ENCODE measurements at regions not wholly inside any gene's neighbourhood (a gene's known extent, or its start where the extent isn't known, plus 50 kb on each side); places are given as distances from the start of the nearest gene placed in this dataset.
A peak's percentile ranks its signal among the peaks of the same experiment; 100 is the strongest.

GRCh38 chr7:155998766-155999630, 186.7 kb upstream of the SHH start:
- Mint-ChIP-seq H3K27me3 (ENCODE audit: low read depth in 2 of 2) (peaks cover 0 to 9% of the 10 kb centered on the region in 2 donors), H3K27ac (no peak overlapping the region), H3K4me1 (peaks cover 8 to 9% of the 10 kb centered on the region in 2 donors), H3K9me3 (no peaks in the 10 kb centered on the region), H3K4me3 (no peak overlapping the region), H3K36me3 (no peaks in the 10 kb centered on the region)
- no peak overlapping the region for H3K27ac ChIP-seq (ENCODE audit: low read length)
- H3K36me3 ChIP-seq (ENCODE audit: control insufficient read depth, insufficient read depth, low read length) = no peaks in the 10 kb centered on the region
- WGBS (ENCODE audit: insufficient coverage) = 86% methylated on average over 25 of the region's 25 CpGs
- intact Hi-C loops (cut with micrococcal nuclease) = no loop called here
- H3K4me1 ChIP-seq (ENCODE audit: control insufficient read depth, insufficient read depth, low read length) = peaks cover 45% of the 10 kb centered on the region
- no peaks in the 10 kb centered on the region for H3K9me3 ChIP-seq (ENCODE audit: control insufficient read depth, insufficient read depth, low read length)
- no peak for TF ChIP-seq CTCF (IDR thresholded peaks at IDR 0.05)
- ATAC-seq (no peak), DNase-seq (no peak)
- H3K27me3 ChIP-seq (ENCODE audit: control insufficient read depth, insufficient read depth, low read length) = no peaks in the 10 kb centered on the region
- H3K4me3 ChIP-seq (ENCODE audit: low read length) = no peak overlapping the region

- H3K27ac Mint-ChIP-seq = no peak overlapping the region
- H3K9me3 ChIP-seq (ENCODE audit: control insufficient read depth, insufficient read depth, low read length) = no peaks in the 10 kb centered on the region
- intact Hi-C loops (cut with micrococcal nuclease) = no loop called here
- no peaks in the 10 kb centered on the region for H3K36me3 Mint-ChIP-seq
- WGBS (ENCODE audit: insufficient coverage) = 76% methylated on average over 23 of the region's 23 CpGs
- no peaks in the 10 kb centered on the region for H3K36me3 ChIP-seq (ENCODE audit: control insufficient read depth, insufficient read depth, low read length)
- peaks cover 45% of the 10 kb centered on the region for H3K4me1 ChIP-seq (ENCODE audit: control insufficient read depth, insufficient read depth, low read length)
- H3K27ac ChIP-seq (ENCODE audit: low read length) = no peak overlapping the region
- no peak overlapping the region for H3K4me3 ChIP-seq (ENCODE audit: low read length)
- peaks cover 8 to 9% of the 10 kb centered on the region in 2 donors for H3K4me1 Mint-ChIP-seq
- no peak overlapping the region for H3K4me3 Mint-ChIP-seq
- no peaks in the 10 kb centered on the region for H3K27me3 ChIP-seq (ENCODE audit: control insufficient read depth, insufficient read depth, low read length)
- no peak for TF ChIP-seq CTCF (IDR thresholded peaks at IDR 0.05)
- H3K9me3 Mint-ChIP-seq = no peaks in the 10 kb centered on the region
- DNase-seq (peak in 1 of 2 donors; percentile 41), ATAC-seq (no peak)
- peaks cover 0 to 9% of the 10 kb centered on the region in 2 donors for H3K27me3 Mint-ChIP-seq (ENCODE audit: low read depth in 2 of 2)
Measured at GRCh38 chr7:155998328-155998691, 186.0 kb upstream of the SHH start.

GRCh38 chr7:155997431-155998327, 185.4 kb upstream of the SHH start:
- Mint-ChIP-seq H3K36me3 (no peaks in the 10 kb centered on the region), H3K4me1 (peaks cover 8 to 9% of the 10 kb centered on the region in 2 donors), H3K27me3 (ENCODE audit: low read depth in 2 of 2) (peaks cover 0 to 9% of the 10 kb centered on the region in 2 donors), H3K4me3 (no peak overlapping the region), H3K9me3 (no peaks in the 10 kb centered on the region), H3K27ac (no peak overlapping the region)
- ATAC-seq = no peak
- Histone ChIP-seq H3K4me3 (ENCODE audit: low read length) (no peak overlapping the region), H3K9me3 (ENCODE audit: control insufficient read depth, insufficient read depth, low read length) (no peaks in the 10 kb centered on the region), H3K27ac (ENCODE audit: low read length) (peak overlapping the region; percentile 2), H3K27me3 (ENCODE audit: control insufficient read depth, insufficient read depth, low read length) (no peaks in the 10 kb centered on the region), H3K36me3 (ENCODE audit: control insufficient read depth, insufficient read depth, low read length) (no peaks in the 10 kb centered on the region), H3K4me1 (ENCODE audit: control insufficient read depth, insufficient read depth, low read length) (peaks cover 45% of the 10 kb centered on the region)
- 42% methylated on average over 35 of the region's 35 CpGs for WGBS (ENCODE audit: insufficient coverage)
- peak in 1 of 2 donors; percentile 31 for DNase-seq
- TF ChIP-seq CTCF (IDR thresholded peaks at IDR 0.05) = no peak
- intact Hi-C loops (cut with micrococcal nuclease) = no loop called here

Measured in natural killer cell (primary cell).